Suprapubic skin (tissue), 4 donors: ENCODE measurements at regions not wholly inside any gene's neighbourhood (a gene's known extent, or its start where the extent isn't known, plus 50 kb on each side); places are given as distances from the start of the nearest gene placed in this dataset.

Experiments
- DNase-seq, 2 donors: peaks; one replicate each; pipeline ENCODE4 v3.0.0-alpha.2; 2019; ENCODE audit warnings: low spot score in 2 of 2
- H3K27ac ChIP-seq: fragments of 200-600 bp; sonication (generic); one replicate; pipeline ENCODE4 v1.5.1; 2019
- H3K27me3 ChIP-seq: fragments of 200-600 bp; sonication (generic); one replicate; pipeline ENCODE4 v1.5.1; 2019
- H3K36me3 ChIP-seq: fragments of 200-600 bp; sonication (generic); one replicate; pipeline ENCODE4 v1.5.1; 2019
- H3K4me1 ChIP-seq: fragments of 200-600 bp; sonication (generic); one replicate; pipeline ENCODE4 v1.5.1; 2019
- H3K4me3 ChIP-seq: fragments of 200-600 bp; sonication (generic); one replicate; pipeline ENCODE4 v1.5.1; 2019; ENCODE audit warnings: mild to moderate bottlenecking
- H3K9me3 ChIP-seq: fragments of 200-600 bp; sonication (generic); one replicate; pipeline ENCODE4 v1.5.1; 2019
- CTCF ChIP-seq, 2 donors: fragments of 200-600 bp in 1 of 2; fragments of 450-650 bp in 1 of 2; sonication (generic) in 1 of 2; IDR thresholded peaks; one replicate each; pipeline ENCODE4 v1.5.1; 2016 to 2019; ENCODE audit warnings: antibody characterized with exemption in 2 of 2, mild to moderate bottlenecking in 1 of 2, moderate library complexity in 1 of 2
- EP300 ChIP-seq: sonication (generic); formaldehyde crosslinking; IDR thresholded peaks from one replicate; pipeline ENCODE4 v1.6.1; 2017; ENCODE audit warnings: antibody characterized with exemption
- POLR2A ChIP-seq, 2 donors: fragments of 450-650 bp; IDR thresholded peaks; one replicate each; pipeline ENCODE4 v1.6.1; 2017; ENCODE audit warnings: antibody characterized with exemption in 2 of 2, mild to moderate bottlenecking in 2 of 2, moderate library complexity in 2 of 2
- POLR2AphosphoS5 ChIP-seq, 3 donors: sonication (generic); formaldehyde crosslinking; IDR thresholded peaks; one replicate each; pipeline ENCODE4 v1.6.1; 2017; ENCODE audit warnings: antibody characterized with exemption in 3 of 3
- WGBS: methylation state at CpG from one replicate; pipeline ENCODE4 v1.1.5; 2018; 5-methylcytosine and 5-hydroxymethylcytosine counted together

DNA sequence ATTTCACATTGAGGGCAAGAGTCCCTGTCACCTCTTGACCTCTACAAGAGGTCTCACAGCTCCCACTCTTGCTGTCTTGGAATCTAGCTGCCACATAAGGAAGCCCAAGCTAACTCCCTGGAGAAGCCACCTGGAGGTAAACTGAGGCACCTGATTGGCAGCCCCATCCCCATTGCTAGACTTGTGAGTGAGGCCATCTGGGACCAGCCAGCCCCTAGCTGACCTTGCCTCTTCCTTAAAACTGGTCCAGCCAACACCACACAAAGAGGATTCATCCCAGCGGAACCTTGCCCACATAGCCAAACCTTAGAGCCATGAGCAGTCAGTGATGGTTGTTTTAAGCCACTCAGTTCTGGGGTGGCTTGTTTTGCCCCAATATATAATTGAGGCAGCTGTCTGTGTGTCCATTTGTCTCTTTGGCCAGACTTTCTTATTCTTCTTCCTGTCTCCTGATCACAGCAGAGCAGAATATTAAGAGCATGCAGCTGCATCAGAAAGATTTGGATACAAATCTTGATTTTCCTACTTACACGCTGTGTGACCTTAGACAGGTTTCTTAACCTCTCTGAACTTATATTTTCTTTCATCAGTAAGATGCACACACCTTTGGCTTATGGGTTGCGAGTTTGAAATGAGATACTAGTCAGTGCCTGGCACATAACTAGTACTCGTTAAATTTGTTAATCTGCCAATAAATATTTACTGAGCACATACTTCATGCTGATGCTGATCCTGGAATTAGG lies 74.3 kb upstream of the TP53I11 start:
- TF ChIP-seq POLR2A (IDR thresholded peaks at IDR 0.05) (no peak), EP300 (no peak), CTCF (IDR thresholded peaks at IDR 0.05) (no peak), POLR2AphosphoS5 (IDR thresholded peaks at IDR 0.05) (no peak)
- Histone ChIP-seq H3K9me3 (no peaks in the 10 kb centered on the region), H3K4me1 (peaks cover 24% of the 10 kb centered on the region), H3K36me3 (no peaks in the 10 kb centered on the region), H3K27ac (no peak overlapping the region), H3K27me3 (no peaks in the 10 kb centered on the region), H3K4me3 (no peak overlapping the region)
- no peak for DNase-seq
- WGBS = 92% methylated on average over 4 of the region's 4 CpGs

- Histone ChIP-seq H3K4me3 (no peak overlapping the region), H3K27ac (no peak overlapping the region), H3K4me1 (peaks cover 24% of the 10 kb centered on the region), H3K36me3 (no peaks in the 10 kb centered on the region), H3K9me3 (no peaks in the 10 kb centered on the region), H3K27me3 (no peaks in the 10 kb centered on the region)
- peak in 1 of 2 donors; percentile 68 for DNase-seq
- WGBS = 78% methylated on average over 4 of the region's 12 CpGs
- TF ChIP-seq POLR2AphosphoS5 (IDR thresholded peaks at IDR 0.05) = no peak
- no peak for TF ChIP-seq POLR2A (IDR thresholded peaks at IDR 0.05)
- TF ChIP-seq EP300 = no peak
- no peak for TF ChIP-seq CTCF (IDR thresholded peaks at IDR 0.05)
Observed at GRCh38 chr11:45025716-45026492, 75.2 kb upstream of the TP53I11 start.

GRCh38 chr11:45026835-45027234 lies 76.2 kb upstream of the TP53I11 start:
- H3K4me1 ChIP-seq = peaks cover 14% of the 10 kb centered on the region
- H3K27me3 ChIP-seq = no peaks in the 10 kb centered on the region
- no peak overlapping the region for H3K27ac ChIP-seq
- no peak for DNase-seq
- H3K9me3 ChIP-seq = no peaks in the 10 kb centered on the region
- 46% methylated on average over 6 of the region's 6 CpGs for WGBS
- no peak overlapping the region for H3K4me3 ChIP-seq
- TF ChIP-seq CTCF (IDR thresholded peaks at IDR 0.05) (no peak), EP300 (no peak)
- H3K36me3 ChIP-seq = no peaks in the 10 kb centered on the region

- H3K4me3 ChIP-seq = no peak overlapping the region
- TF ChIP-seq POLR2A (IDR thresholded peaks at IDR 0.05) (no peak), POLR2AphosphoS5 (IDR thresholded peaks at IDR 0.05) (no peak), CTCF (IDR thresholded peaks at IDR 0.05) (no peak), EP300 (no peak)
- no peaks in the 10 kb centered on the region for H3K36me3 ChIP-seq
- no peaks in the 10 kb centered on the region for H3K9me3 ChIP-seq
- no peak overlapping the region for H3K27ac ChIP-seq
- H3K27me3 ChIP-seq = no peaks in the 10 kb centered on the region
- no peak for DNase-seq
- peaks cover 9% of the 10 kb centered on the region for H3K4me1 ChIP-seq
- 94% methylated on average over 4 of the region's 4 CpGs for WGBS
Observed at GRCh38 chr11:45027312-45027711, 76.6 kb upstream of the TP53I11 start.

DNA sequence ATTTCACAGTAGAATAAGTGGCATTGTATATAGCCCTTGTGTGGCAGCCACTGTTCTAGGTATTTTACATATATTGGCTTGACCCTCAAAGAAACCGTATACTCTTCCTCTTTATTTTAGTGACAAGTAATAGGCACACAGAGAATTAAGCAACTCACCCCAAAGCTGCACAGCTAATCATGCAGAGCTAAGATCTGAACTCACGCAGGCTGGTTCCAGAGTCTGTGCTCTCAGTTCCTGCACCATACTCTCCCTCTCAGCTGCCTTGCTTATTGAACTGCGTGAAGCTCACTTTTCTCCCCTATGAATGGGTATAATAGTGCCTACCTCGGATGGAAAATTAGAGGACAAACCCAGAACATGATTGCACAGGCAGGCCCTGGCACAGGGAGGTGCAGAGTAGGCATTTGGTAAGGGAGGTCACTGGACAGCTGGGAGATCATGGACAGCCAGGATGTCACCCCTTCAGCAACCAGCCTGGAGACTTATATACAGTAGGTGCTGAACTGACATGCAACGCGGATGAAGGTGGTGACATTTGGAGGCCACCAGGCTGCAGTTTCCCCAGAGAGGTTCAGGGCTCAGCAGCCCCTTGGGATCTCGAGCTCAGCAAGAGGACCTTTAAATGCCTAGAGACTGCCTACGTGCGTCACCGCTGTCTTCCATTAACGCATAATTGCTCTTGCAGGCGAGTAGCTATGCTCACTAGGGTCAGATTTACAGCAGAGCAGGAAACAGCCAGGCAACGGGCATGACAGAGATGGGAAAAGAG lies 78.4 kb upstream of the TP53I11 start:
- Histone ChIP-seq H3K4me3 (no peak overlapping the region), H3K27ac (no peak overlapping the region), H3K9me3 (no peaks in the 10 kb centered on the region), H3K4me1 (no peaks in the 10 kb centered on the region), H3K36me3 (no peaks in the 10 kb centered on the region), H3K27me3 (no peaks in the 10 kb centered on the region)
- DNase-seq = peak in 1 of 2 donors; percentile 67
- WGBS = 78% methylated on average over 13 of the region's 13 CpGs
- no peak for TF ChIP-seq EP300
- no peak for TF ChIP-seq POLR2A (IDR thresholded peaks at IDR 0.05)
- no peak for TF ChIP-seq POLR2AphosphoS5 (IDR thresholded peaks at IDR 0.05)
- no peak for TF ChIP-seq CTCF (IDR thresholded peaks at IDR 0.05)
